Heart left ventricle (tissue), 13 donors: ENCODE measurements at regions not wholly inside any gene's neighbourhood (a gene's known extent, or its start where the extent isn't known, plus 50 kb on each side); places are given as distances from the start of the nearest gene placed in this dataset.

ENCODE experiments used
- CTCF ChIP-seq, 12 donors: fragments of 200-600 bp; sonication (generic) in 4 of 12; IDR thresholded peaks; one replicate each; pipeline versions ENCODE4 v1.5.0 to v1.8.0; 2018 to 2022; ENCODE audit warnings: antibody characterized with exemption in 12 of 12, mild to moderate bottlenecking in 5 of 12
- POLR2A ChIP-seq, 2 donors: fragments of 450-650 bp; IDR thresholded peaks; one replicate each; pipeline ENCODE4 v1.6.1; 2017; ENCODE audit warnings: antibody characterized with exemption in 2 of 2, mild to moderate bottlenecking in 2 of 2, moderate library complexity in 2 of 2
- donor health status: ischemic (EF 13 %, LVEDD 7.1; RV severe dilation, severe dysfunction).
- donor health status: DM: no; HTN: yes; CAD: no.
- donor health status: DM: no; HTN: no; CAD: no.
- donor health status: ischemic (EF 25% LVEDD 6.9; RV normal size, moderate dysfunction).
- donor health status: ischemic (EF 25% LVEDD 5.7; RV mildly dilated, moderate dysfunction).
- donor health status: ischemic (EF 35%, LVEDD 5.7; RV mildly dilated, moderate dysfunction).
- donor health status: nonischemic (EF 11% LVEDD 7.7; RV severe dilation, severe dysfunction).
- donor health status: DM: yes; HTN: yes; CAD: no.
- donor health status: PGD.
- donor health status: ischemic (EF 29% LVEDD 5.4; RV normal size, mild dysfunction).
- donor health status: nonischemic (EF 23%, LVEDD 6.1; RV moderate dilation, normal function).

- TF ChIP-seq CTCF (IDR thresholded peaks at IDR 0.05) (no peak), POLR2A (IDR thresholded peaks at IDR 0.05) (no peak)
Observed at GRCh38 chr10:20508921-20509320, 388.2 kb downstream of the NEBL start.
